ENCODE measurements at regions not wholly inside any gene's neighbourhood (a gene's known extent, or its start where the extent isn't known, plus 50 kb on each side); places are given as distances from the start of the nearest gene placed in this dataset.
"Not testable (repeated sequence)": the region's sequence is repeated elsewhere in the genome, so short reads cannot be mapped to it uniquely, and the experiment has no call there.

- DNase-seq, result not testable (repeated sequence)
Measured at GRCh38 chr2:111453816-111454215, 333.1 kb downstream of the BCL2L11 start.

GRCh38 chr2:111454404-111454803, 333.7 kb downstream of the BCL2L11 start:
- DNase-seq, result not testable (repeated sequence)

GRCh38 chr2:111455016-111456015, 334.6 kb downstream of the BCL2L11 start:
- DNase-seq, result not testable (repeated sequence)

GRCh38 chr2:111457191-111457590, 336.5 kb downstream of the BCL2L11 start:
- DNase-seq, result not testable (repeated sequence)

GRCh38 chr2:111460901-111461300, 340.2 kb downstream of the BCL2L11 start:
- DNase-seq, result not testable (repeated sequence)

GRCh38 chr2:111461831-111462230, 341.1 kb downstream of the BCL2L11 start:
- DNase-seq, result not testable (repeated sequence)

- not testable (repeated sequence) for DNase-seq
Measured at GRCh38 chr2:111462572-111462971, 341.9 kb downstream of the BCL2L11 start.

GRCh38 chr2:111463238-111463848, 342.6 kb downstream of the BCL2L11 start:
- DNase-seq, result not testable (repeated sequence)

- not testable (repeated sequence) for DNase-seq
Measured at GRCh38 chr2:111463956-111464355, 343.2 kb downstream of the BCL2L11 start.

- DNase-seq, result not testable (repeated sequence)
Measured at GRCh38 chr2:111464367-111464766, 343.7 kb downstream of the BCL2L11 start.

- DNase-seq, result not testable (repeated sequence)
Measured at GRCh38 chr2:111465521-111465920, 344.8 kb downstream of the BCL2L11 start.

GRCh38 chr2:111466744-111467143, 346.0 kb downstream of the BCL2L11 start:
- not testable (repeated sequence) for DNase-seq

- DNase-seq, result not testable (repeated sequence)
Measured at GRCh38 chr2:111470924-111471323, 350.2 kb downstream of the BCL2L11 start.

- DNase-seq, result not testable (repeated sequence)
Measured at GRCh38 chr2:111471791-111472530, 351.2 kb downstream of the BCL2L11 start.

- DNase-seq, result not testable (repeated sequence)
Measured at GRCh38 chr2:111472844-111473403, 352.2 kb downstream of the BCL2L11 start.

GRCh38 chr2:111473522-111473921, 352.8 kb downstream of the BCL2L11 start:
- DNase-seq, result not testable (repeated sequence)

GRCh38 chr2:111474198-111474705, 353.5 kb downstream of the BCL2L11 start:
- not testable (repeated sequence) for DNase-seq

- DNase-seq, result not testable (repeated sequence)
Measured at GRCh38 chr2:111478335-111478734, 357.6 kb downstream of the BCL2L11 start.

GRCh38 chr2:111478871-111479318, 358.2 kb downstream of the BCL2L11 start:
- not testable (repeated sequence) for DNase-seq

- DNase-seq, result not testable (repeated sequence)
Measured at GRCh38 chr2:111480016-111480625, 359.4 kb downstream of the BCL2L11 start.

- DNase-seq, result not testable (repeated sequence)
Measured at GRCh38 chr2:111480633-111481032, 359.9 kb downstream of the BCL2L11 start.

- not testable (repeated sequence) for DNase-seq
Measured at GRCh38 chr2:111481219-111481618, 360.5 kb downstream of the BCL2L11 start.

All from KG1 (cell line).